WERI-Rb-1 (cell line): ENCODE measurements at regions not wholly inside any gene's neighbourhood (a gene's known extent, or its start where the extent isn't known, plus 50 kb on each side); places are given as distances from the start of the nearest gene placed in this dataset.

Experiments
- DNase-seq: peaks from one replicate; pipeline ENCODE4 v3.0.0-alpha.2; 2020
- H3K27ac ChIP-seq: fragments of 250-450 bp; sonication (Bioruptor Pico); 2 replicates; pipeline ENCODE4 v1.5.1; 2020; ENCODE audit warnings: mild to moderate bottlenecking, moderate library complexity
- H3K27me3 ChIP-seq: fragments of 250-450 bp; sonication (Bioruptor Pico); 2 replicates; pipeline ENCODE4 v1.5.1; 2021; ENCODE audit warnings: mild to moderate bottlenecking, low read depth, moderate library complexity; ENCODE audit not compliant: insufficient read depth, severe bottlenecking
- H3K36me3 ChIP-seq: fragments of 250-450 bp; sonication (Bioruptor Pico); 2 replicates; pipeline ENCODE4 v1.5.1; 2020; ENCODE audit warnings: mild to moderate bottlenecking, moderate library complexity
- H3K4me3 ChIP-seq: 2 replicates; pipeline ENCODE4 v1.5.1; 2011; ENCODE audit warnings: low read depth, mild to moderate bottlenecking, control low read depth, low read length
- H3K9me3 ChIP-seq: fragments of 250-450 bp; sonication (Bioruptor Pico); 2 replicates; pipeline ENCODE4 v1.5.1; 2021; ENCODE audit warnings: mild to moderate bottlenecking, moderate library complexity; ENCODE audit not compliant: severe bottlenecking
- CTCF ChIP-seq: IDR thresholded peaks from 2 replicates; pipeline ENCODE4 v1.5.1; 2011; ENCODE audit warnings: low read depth, mild to moderate bottlenecking, control low read depth, inconsistent platforms, low read length

GRCh38 chr9:107730666-107731065 lies 241.1 kb upstream of the KLF4 start:
- H3K4me3 ChIP-seq = no peak overlapping the region
- peaks cover 2% of the 10 kb centered on the region for H3K9me3 ChIP-seq
- DNase-seq = no peak
- H3K36me3 ChIP-seq = no peaks in the 10 kb centered on the region
- H3K27ac ChIP-seq = no peak overlapping the region
- H3K27me3 ChIP-seq = peaks cover 83% of the 10 kb centered on the region
- TF ChIP-seq CTCF = no peak

- no peak overlapping the region for H3K27ac ChIP-seq
- peaks cover 7% of the 10 kb centered on the region for H3K9me3 ChIP-seq
- TF ChIP-seq CTCF = no peak
- peaks cover 84% of the 10 kb centered on the region for H3K27me3 ChIP-seq
- DNase-seq = no peak
- H3K36me3 ChIP-seq = no peaks in the 10 kb centered on the region
- H3K4me3 ChIP-seq = no peak overlapping the region
These were observed 237.7 kb upstream of the KLF4 start for GRCh38 chr9:107727086-107727780.

GRCh38 chr9:107723015-107723414 lies 233.4 kb upstream of the KLF4 start:
- H3K27me3 ChIP-seq = peaks cover 82% of the 10 kb centered on the region
- H3K9me3 ChIP-seq = peaks cover 10% of the 10 kb centered on the region
- no peak for DNase-seq
- no peak overlapping the region for H3K4me3 ChIP-seq
- H3K27ac ChIP-seq = no peak overlapping the region
- no peaks in the 10 kb centered on the region for H3K36me3 ChIP-seq
- no peak for TF ChIP-seq CTCF

GRCh38 chr9:107721705-107722245 lies 232.2 kb upstream of the KLF4 start:
- Histone ChIP-seq H3K9me3 (peaks cover 10% of the 10 kb centered on the region), H3K4me3 (no peak overlapping the region), H3K27me3 (peaks cover 80% of the 10 kb centered on the region), H3K36me3 (no peaks in the 10 kb centered on the region), H3K27ac (no peak overlapping the region)
- DNase-seq = no peak
- no peak for TF ChIP-seq CTCF

GRCh38 chr9:107720501-107720900 lies 230.9 kb upstream of the KLF4 start:
- H3K27me3 ChIP-seq = peaks cover 76% of the 10 kb centered on the region
- H3K27ac ChIP-seq = no peak overlapping the region
- no peaks in the 10 kb centered on the region for H3K36me3 ChIP-seq
- no peak for TF ChIP-seq CTCF
- no peak overlapping the region for H3K4me3 ChIP-seq
- H3K9me3 ChIP-seq = peaks cover 10% of the 10 kb centered on the region
- no peak for DNase-seq
